Mesendoderm (in vitro differentiated cells): ENCODE measurements at regions not wholly inside any gene's neighbourhood (a gene's known extent, or its start where the extent isn't known, plus 50 kb on each side); places are given as distances from the start of the nearest gene placed in this dataset.

Source experiments
- DNase-seq: peaks from one replicate; pipeline ENCODE4 v3.0.0; 2013
- H2AK5ac ChIP-seq: 2 replicates; pipeline ENCODE4 v1.6.1; 2013; ENCODE audit warnings: low read length, inconsistent platforms
- H2BK120ac ChIP-seq: 2 replicates; pipeline ENCODE4 v1.6.1; 2013; ENCODE audit warnings: low read depth, mild to moderate bottlenecking, low read length, moderate library complexity, mixed read lengths
- H2BK15ac ChIP-seq: replicated peaks from 2 replicates; pipeline ENCODE4 v1.6.1; 2013; ENCODE audit warnings: low read depth, mild to moderate bottlenecking, moderate library complexity
- H2BK5ac ChIP-seq: 2 replicates; pipeline ENCODE4 v1.6.1; 2013; ENCODE audit warnings: low read length, inconsistent platforms
- H3K18ac ChIP-seq: 2 replicates; pipeline ENCODE4 v1.6.1; 2013; ENCODE audit warnings: mild to moderate bottlenecking, low read length, mixed read lengths
- H3K23ac ChIP-seq: one replicate; pipeline ENCODE4 v1.6.1; 2013; ENCODE audit warnings: low read length
- H3K27ac ChIP-seq: 2 replicates; pipeline ENCODE4 v1.5.1; 2013; ENCODE audit warnings: low read depth, mild to moderate bottlenecking, inconsistent platforms, low read length, moderate library complexity
- H3K27me3 ChIP-seq: 2 replicates; pipeline ENCODE4 v1.6.1; 2013; ENCODE audit warnings: low read length, control low read depth, mild to moderate bottlenecking, inconsistent platforms; ENCODE audit not compliant: insufficient read depth, poor library complexity
- H3K36me3 ChIP-seq: 2 replicates; pipeline ENCODE4 v1.6.1; 2013; ENCODE audit warnings: low read length, inconsistent platforms; ENCODE audit not compliant: control insufficient read depth, insufficient read depth
- H3K4ac ChIP-seq: one replicate; pipeline ENCODE4 v1.6.1; 2013; ENCODE audit warnings: low read depth, mild to moderate bottlenecking, low read length, moderate library complexity
- H3K4me1 ChIP-seq: 2 replicates; pipeline ENCODE4 v1.6.1; 2013; ENCODE audit warnings: low read depth, low read length, inconsistent platforms; ENCODE audit not compliant: control insufficient read depth
- H3K4me2 ChIP-seq: 2 replicates; pipeline ENCODE4 v1.6.1; 2013; ENCODE audit warnings: low read length
- H3K4me3 ChIP-seq: 2 replicates; pipeline ENCODE4 v1.5.1; 2013; ENCODE audit warnings: mild to moderate bottlenecking, low read length
- H3K56ac ChIP-seq: one replicate; pipeline ENCODE4 v1.6.1; 2013; ENCODE audit warnings: low read length
- H3K79me1 ChIP-seq: 2 replicates; pipeline ENCODE4 v1.6.1; 2013; ENCODE audit warnings: low read length, inconsistent platforms
- H3K79me2 ChIP-seq: 2 replicates; pipeline ENCODE4 v1.6.1; 2013; ENCODE audit warnings: mild to moderate bottlenecking, low read length; ENCODE audit not compliant: control insufficient read depth, insufficient read depth
- H3K9ac ChIP-seq: 2 replicates; pipeline ENCODE4 v1.6.1; 2013; ENCODE audit warnings: low read length, inconsistent platforms
- H4K5ac ChIP-seq: one replicate; pipeline ENCODE4 v1.6.1; 2013; ENCODE audit warnings: low read length
- H4K8ac ChIP-seq: one replicate; pipeline ENCODE4 v1.6.1; 2013; ENCODE audit warnings: low read depth, mild to moderate bottlenecking, control low read depth, low read length, moderate library complexity
- WGBS: extraction: QIAGEN DNeasy Blood & Tissue Kit; methylation state at CpG from one replicate; pipeline ENCODE4 v1.1.7; 2013; ENCODE audit warnings: low lambda C conversion rate, missing lambda C conversion rate; ENCODE audit not compliant: insufficient coverage; ENCODE audit errors: extremely low coverage; 5-methylcytosine and 5-hydroxymethylcytosine counted together

GRCh38 chr2:41894563-41895333 lies 153.1 kb upstream of the PKDCC start:
- Histone ChIP-seq H3K56ac (no peak overlapping the region), H3K4ac (no peak overlapping the region), H2BK120ac (no peak overlapping the region), H3K23ac (no peak overlapping the region), H3K18ac (no peak overlapping the region), H3K4me1 (no peaks in the 10 kb centered on the region), H3K4me2 (no peak overlapping the region), H2AK5ac (no peak overlapping the region), H3K36me3 (no peaks in the 10 kb centered on the region), H2BK5ac (no peak overlapping the region), H3K4me3 (no peak overlapping the region), H3K27me3 (no peaks in the 10 kb centered on the region), H3K79me2 (no peaks in the 10 kb centered on the region), H3K27ac (no peak overlapping the region), H3K79me1 (no peaks in the 10 kb centered on the region), H4K8ac (no peak overlapping the region), H4K5ac (no peak overlapping the region), H2BK15ac (no peak overlapping the region), H3K9ac (no peak overlapping the region)
- no CpG with 5 or more reads among the region's 5 CpGs for WGBS
- DNase-seq = no peak

GRCh38 chr2:41895334-41895664 lies 152.5 kb upstream of the PKDCC start:
- H3K27ac ChIP-seq = no peak overlapping the region
- no CpG with 5 or more reads among the region's 1 CpG for WGBS
- no peak overlapping the region for H3K4me2 ChIP-seq
- no peak overlapping the region for H3K23ac ChIP-seq
- no peak overlapping the region for H4K8ac ChIP-seq
- no peaks in the 10 kb centered on the region for H3K79me1 ChIP-seq
- no peaks in the 10 kb centered on the region for H3K27me3 ChIP-seq
- H2BK120ac ChIP-seq = no peak overlapping the region
- no peak overlapping the region for H2AK5ac ChIP-seq
- H3K4me1 ChIP-seq = no peaks in the 10 kb centered on the region
- H3K9ac ChIP-seq = no peak overlapping the region
- no peak overlapping the region for H2BK15ac ChIP-seq
- no peaks in the 10 kb centered on the region for H3K79me2 ChIP-seq
- DNase-seq = no peak
- H3K4ac ChIP-seq = no peak overlapping the region
- no peak overlapping the region for H3K18ac ChIP-seq
- no peaks in the 10 kb centered on the region for H3K36me3 ChIP-seq
- no peak overlapping the region for H4K5ac ChIP-seq
- H3K56ac ChIP-seq = no peak overlapping the region
- H2BK5ac ChIP-seq = no peak overlapping the region
- H3K4me3 ChIP-seq = no peak overlapping the region

- Histone ChIP-seq H3K9ac (no peak overlapping the region), H2BK5ac (no peak overlapping the region), H2AK5ac (no peak overlapping the region), H3K27me3 (no peaks in the 10 kb centered on the region), H3K36me3 (no peaks in the 10 kb centered on the region), H3K23ac (no peak overlapping the region), H3K79me1 (no peaks in the 10 kb centered on the region), H3K4ac (no peak overlapping the region), H3K18ac (no peak overlapping the region), H4K8ac (no peak overlapping the region), H3K27ac (no peak overlapping the region), H2BK120ac (no peak overlapping the region), H2BK15ac (no peak overlapping the region), H3K4me1 (no peaks in the 10 kb centered on the region), H4K5ac (no peak overlapping the region), H3K4me2 (no peak overlapping the region), H3K79me2 (no peaks in the 10 kb centered on the region), H3K56ac (no peak overlapping the region), H3K4me3 (no peak overlapping the region)
- no peak for DNase-seq
- WGBS = no CpG with 5 or more reads among the region's 5 CpGs
These were observed 151.5 kb upstream of the PKDCC start for GRCh38 chr2:41896186-41896846.

- no peak overlapping the region for H3K27ac ChIP-seq
These were observed 148.6 kb upstream of the PKDCC start for GRCh38 chr2:41899189-41899588.

GRCh38 chr2:41900101-41900577 lies 147.7 kb upstream of the PKDCC start:
- DNase-seq = no peak
- WGBS = no CpG with 5 or more reads among the region's 1 CpG
- H3K9ac ChIP-seq = no peak overlapping the region
- H3K18ac ChIP-seq = no peak overlapping the region
- H3K79me1 ChIP-seq = no peaks in the 10 kb centered on the region
- H2AK5ac ChIP-seq = no peak overlapping the region
- H3K23ac ChIP-seq = no peak overlapping the region
- no peak overlapping the region for H4K5ac ChIP-seq
- no peaks in the 10 kb centered on the region for H3K79me2 ChIP-seq
- H3K4me2 ChIP-seq = no peak overlapping the region
- H3K27me3 ChIP-seq = no peaks in the 10 kb centered on the region
- H3K4me3 ChIP-seq = no peak overlapping the region
- H3K36me3 ChIP-seq = no peaks in the 10 kb centered on the region
- no peak overlapping the region for H3K27ac ChIP-seq
- no peaks in the 10 kb centered on the region for H3K4me1 ChIP-seq
- H3K56ac ChIP-seq = no peak overlapping the region
- no peak overlapping the region for H2BK15ac ChIP-seq
- no peak overlapping the region for H4K8ac ChIP-seq
- no peak overlapping the region for H3K4ac ChIP-seq
- H2BK120ac ChIP-seq = no peak overlapping the region
- no peak overlapping the region for H2BK5ac ChIP-seq

More at GRCh38 chr2:41899189-41899588, 148.6 kb upstream of the PKDCC start:
- Histone ChIP-seq H2BK5ac (no peak overlapping the region), H2BK120ac (no peak overlapping the region), H3K4me3 (no peak overlapping the region), H3K18ac (no peak overlapping the region), H3K4me2 (no peak overlapping the region), H3K9ac (no peak overlapping the region), H3K4ac (no peak overlapping the region), H3K4me1 (no peaks in the 10 kb centered on the region), H4K5ac (no peak overlapping the region), H2BK15ac (no peak overlapping the region), H2AK5ac (no peak overlapping the region), H3K36me3 (no peaks in the 10 kb centered on the region), H3K23ac (no peak overlapping the region), H3K56ac (no peak overlapping the region), H3K79me1 (no peaks in the 10 kb centered on the region), H4K8ac (no peak overlapping the region), H3K27me3 (no peaks in the 10 kb centered on the region), H3K79me2 (no peaks in the 10 kb centered on the region)
- no peak for DNase-seq
- no CpG with 5 or more reads among the region's 2 CpGs for WGBS
